C4-2B (cell line): ENCODE measurements at regions not wholly inside any gene's neighbourhood (a gene's known extent, or its start where the extent isn't known, plus 50 kb on each side); places are given as distances from the start of the nearest gene placed in this dataset.

Experiments
- CTCF ChIP-seq: fragments of 450-650 bp; conservative IDR thresholded peaks from 2 replicates; pipeline ENCODE4 v1.5.1; 2017; ENCODE audit warnings: mild to moderate bottlenecking
- ZFX ChIP-seq: fragments of 450-650 bp; IDR thresholded peaks from 2 replicates; pipeline ENCODE4 v1.6.1; 2017

GRCh38 chr7:46928719-46929118 lies 653.2 kb downstream of the TNS3 start:
- TF ChIP-seq CTCF (no peak), ZFX (no peak)
